ENCODE measurements at regions not wholly inside any gene's neighbourhood (a gene's known extent, or its start where the extent isn't known, plus 50 kb on each side); places are given as distances from the start of the nearest gene placed in this dataset.

DNA sequence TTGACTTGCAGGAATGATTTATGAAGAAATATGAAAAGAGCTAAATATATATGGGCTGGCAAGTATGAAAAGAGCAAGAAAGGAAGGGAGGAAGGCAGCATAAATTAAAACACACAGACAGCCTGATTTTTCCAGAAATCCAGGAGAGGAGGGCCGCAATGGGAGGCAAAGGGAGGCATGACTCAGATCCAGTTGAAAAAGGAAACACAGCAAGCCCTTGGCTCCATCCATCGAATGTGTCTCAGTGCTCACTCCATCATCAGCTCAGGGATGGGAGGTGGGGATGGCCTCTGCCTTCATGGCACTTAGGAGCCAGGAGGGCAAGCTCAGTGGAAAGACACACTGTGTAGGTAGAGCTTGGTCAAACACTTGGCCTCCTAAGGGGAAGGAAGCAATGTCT lies 75.7 kb upstream of the PDZD8 start:
- H3K4me1 Mint-ChIP-seq, result no peaks in the 10 kb centered on the region
- ChIA-PET CTCF (interaction anchor here (0.5 to 2.4 kb wide), 2 partner anchors 8 to 848 kb away, joined by 4 to 9 read pairs; no protein-coding TSS in a partner anchor), POLR2A (no interaction called here)
- H3K36me3 Mint-ChIP-seq (ENCODE audit: low read depth), result no peaks in the 10 kb centered on the region
- H3K27me3 Mint-ChIP-seq, result no peaks in the 10 kb centered on the region
- no peak overlapping the region for H3K27ac Mint-ChIP-seq
- H3K9me3 Mint-ChIP-seq, result peaks cover 9% of the 10 kb centered on the region
- H3K4me3 Mint-ChIP-seq, result no peak overlapping the region
- DNase-seq, result no peak

DNA sequence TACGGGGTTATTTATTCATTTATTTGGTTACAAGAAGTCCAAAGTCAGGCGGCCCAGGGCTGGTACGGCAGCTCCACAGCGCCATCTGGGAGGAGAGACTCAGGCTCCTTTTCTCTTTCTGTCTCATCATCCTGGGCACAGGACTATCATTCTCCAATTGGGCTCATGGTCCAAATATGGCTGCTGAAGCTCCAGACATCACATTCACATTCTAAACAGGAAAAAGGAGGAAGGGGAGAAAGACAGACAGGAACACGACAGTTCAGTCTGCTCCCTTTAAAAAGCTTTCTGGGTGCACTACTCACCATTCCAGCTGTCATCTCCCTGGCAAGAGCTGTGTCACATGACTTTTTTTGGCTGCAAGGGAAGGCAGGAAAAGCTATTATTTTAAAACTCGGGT lies 74.4 kb upstream of the PDZD8 start:
- CTCF ChIA-PET, result interaction anchor here (0.9 to 1.5 kb wide), 2 partner anchors 9 to 233 kb away, joined by 3 to 4 read pairs; no protein-coding TSS in a partner anchor
- H3K36me3 Mint-ChIP-seq (ENCODE audit: low read depth), result no peaks in the 10 kb centered on the region
- no peaks in the 10 kb centered on the region for H3K4me1 Mint-ChIP-seq
- peaks cover 16% of the 10 kb centered on the region for H3K9me3 Mint-ChIP-seq
- H3K4me3 Mint-ChIP-seq, result no peak overlapping the region
- no peak overlapping the region for H3K27ac Mint-ChIP-seq
- POLR2A ChIA-PET, result no interaction called here
- DNase-seq, result no peak
- no peaks in the 10 kb centered on the region for H3K27me3 Mint-ChIP-seq

DNA sequence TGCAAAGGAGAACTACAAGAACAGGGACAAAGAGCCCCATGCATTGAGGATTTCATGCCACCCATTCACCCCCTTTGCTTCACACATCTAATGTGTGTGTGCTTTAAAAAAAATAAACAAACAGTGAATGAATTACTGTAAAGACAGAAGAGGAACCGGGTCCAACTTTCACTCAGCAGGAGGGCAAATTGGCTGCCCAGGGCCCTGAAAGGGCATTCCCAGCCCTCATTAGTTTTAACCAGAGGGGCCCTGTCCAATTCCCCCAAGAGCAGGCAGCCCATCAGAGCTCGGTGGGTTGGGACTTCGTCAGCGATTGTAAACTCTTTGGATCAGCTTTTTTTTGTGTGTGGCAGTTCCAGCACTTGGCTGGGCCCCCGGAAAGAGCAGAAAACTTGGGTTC lies 73.6 kb upstream of the PDZD8 start:
- H3K9me3 Mint-ChIP-seq, result peaks cover 16% of the 10 kb centered on the region
- CTCF ChIA-PET, result interaction anchor here (1.5 kb wide), 1 partner anchor 232 kb away, joined by 4 read pairs; no protein-coding TSS in a partner anchor
- no peaks in the 10 kb centered on the region for H3K4me1 Mint-ChIP-seq
- DNase-seq, result no peak
- H3K27ac Mint-ChIP-seq, result no peak overlapping the region
- no peaks in the 10 kb centered on the region for H3K36me3 Mint-ChIP-seq (ENCODE audit: low read depth)
- H3K27me3 Mint-ChIP-seq, result no peaks in the 10 kb centered on the region
- POLR2A ChIA-PET, result interaction anchor here (1.3 kb wide), 1 partner anchor 11 kb away, joined by 3 read pairs; no protein-coding TSS in a partner anchor
- no peak overlapping the region for H3K4me3 Mint-ChIP-seq

DNA sequence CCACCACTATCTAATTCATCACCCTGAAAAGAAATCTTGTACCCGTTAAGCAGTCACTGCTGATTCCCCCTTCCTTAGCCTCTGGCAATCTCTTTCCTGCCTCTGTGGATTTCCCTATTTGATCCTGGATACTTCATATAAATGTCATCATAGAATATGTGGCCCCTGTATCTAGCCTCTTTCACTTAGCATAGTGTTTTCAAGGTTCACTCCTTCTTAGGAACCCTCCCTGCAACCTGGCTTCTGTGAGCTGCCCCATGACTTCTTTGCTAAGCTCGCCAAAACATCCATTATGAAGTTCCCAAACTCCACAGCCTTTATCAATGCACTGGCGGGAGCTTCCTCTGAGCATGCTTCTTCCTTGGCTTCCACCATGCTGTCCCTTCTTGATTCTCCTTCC lies 70.8 kb upstream of the PDZD8 start:
- Mint-ChIP-seq H3K4me3 (no peak overlapping the region), H3K27ac (no peak overlapping the region), H3K36me3 (ENCODE audit: low read depth) (no peaks in the 10 kb centered on the region), H3K27me3 (no peaks in the 10 kb centered on the region), H3K9me3 (peaks cover 16% of the 10 kb centered on the region), H3K4me1 (peaks cover 3% of the 10 kb centered on the region)
- ChIA-PET CTCF (no interaction called here), POLR2A (no interaction called here)
- DNase-seq, result no peak

DNA sequence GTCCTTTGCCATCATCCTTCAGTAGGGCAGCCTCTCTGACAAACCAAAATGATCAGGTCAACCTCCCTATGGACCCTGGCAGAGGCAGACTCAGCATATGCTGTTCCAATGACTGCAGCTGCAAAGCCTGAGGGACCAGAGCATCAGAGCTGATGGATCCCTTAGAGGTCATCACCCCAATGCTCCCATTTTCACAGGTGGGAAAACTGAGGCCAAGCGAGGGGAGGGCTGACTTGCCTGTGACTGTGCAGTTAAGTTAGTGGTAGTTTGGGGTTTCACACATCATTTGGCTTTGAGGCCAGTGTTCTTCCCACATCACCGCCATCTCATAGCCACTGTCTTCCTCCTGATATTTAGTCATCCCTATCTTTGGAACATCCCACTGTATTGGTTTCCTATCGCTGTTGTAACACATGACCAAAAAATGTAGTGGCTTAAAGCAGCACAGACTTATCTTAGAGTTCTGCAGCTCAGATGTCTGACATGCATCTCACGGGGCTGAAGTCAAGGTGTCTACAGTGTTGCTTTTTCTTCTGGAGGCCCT lies 69.3 kb upstream of the PDZD8 start:
- Mint-ChIP-seq H3K36me3 (ENCODE audit: low read depth) (no peaks in the 10 kb centered on the region), H3K27me3 (no peaks in the 10 kb centered on the region), H3K9me3 (peaks cover 16% of the 10 kb centered on the region), H3K4me3 (no peak overlapping the region), H3K4me1 (peaks cover 3% of the 10 kb centered on the region), H3K27ac (no peak overlapping the region)
- POLR2A ChIA-PET, result no interaction called here
- DNase-seq, result no peak
- CTCF ChIA-PET, result no interaction called here

DNA sequence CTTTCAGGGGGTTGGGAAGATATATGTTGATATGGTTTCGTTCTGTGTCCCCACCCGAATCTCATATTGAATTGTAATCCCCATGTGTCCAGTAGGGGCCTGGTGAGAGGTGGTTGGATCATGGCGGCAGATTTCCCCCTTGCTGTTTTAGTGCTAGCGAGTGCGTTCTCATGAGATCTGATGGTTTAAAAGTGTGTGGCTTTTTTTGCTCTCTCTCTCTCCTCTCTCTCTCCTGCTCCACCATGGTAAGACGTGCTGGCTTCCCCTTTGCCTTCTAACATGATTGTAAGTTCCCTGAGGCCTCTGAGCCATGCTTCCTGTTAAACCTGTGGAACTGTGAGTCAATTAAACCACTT lies 68.4 kb upstream of the PDZD8 start:
- Mint-ChIP-seq H3K9me3 (peaks cover 16% of the 10 kb centered on the region), H3K27me3 (no peaks in the 10 kb centered on the region), H3K4me3 (no peak overlapping the region), H3K4me1 (peaks cover 3% of the 10 kb centered on the region), H3K36me3 (ENCODE audit: low read depth) (no peaks in the 10 kb centered on the region), H3K27ac (no peak overlapping the region)
- ChIA-PET CTCF (interaction anchor here (1.8 kb wide), 1 partner anchor 10 kb away, joined by 6 read pairs; no protein-coding TSS in a partner anchor), POLR2A (no interaction called here)
- no peak for DNase-seq

DNA sequence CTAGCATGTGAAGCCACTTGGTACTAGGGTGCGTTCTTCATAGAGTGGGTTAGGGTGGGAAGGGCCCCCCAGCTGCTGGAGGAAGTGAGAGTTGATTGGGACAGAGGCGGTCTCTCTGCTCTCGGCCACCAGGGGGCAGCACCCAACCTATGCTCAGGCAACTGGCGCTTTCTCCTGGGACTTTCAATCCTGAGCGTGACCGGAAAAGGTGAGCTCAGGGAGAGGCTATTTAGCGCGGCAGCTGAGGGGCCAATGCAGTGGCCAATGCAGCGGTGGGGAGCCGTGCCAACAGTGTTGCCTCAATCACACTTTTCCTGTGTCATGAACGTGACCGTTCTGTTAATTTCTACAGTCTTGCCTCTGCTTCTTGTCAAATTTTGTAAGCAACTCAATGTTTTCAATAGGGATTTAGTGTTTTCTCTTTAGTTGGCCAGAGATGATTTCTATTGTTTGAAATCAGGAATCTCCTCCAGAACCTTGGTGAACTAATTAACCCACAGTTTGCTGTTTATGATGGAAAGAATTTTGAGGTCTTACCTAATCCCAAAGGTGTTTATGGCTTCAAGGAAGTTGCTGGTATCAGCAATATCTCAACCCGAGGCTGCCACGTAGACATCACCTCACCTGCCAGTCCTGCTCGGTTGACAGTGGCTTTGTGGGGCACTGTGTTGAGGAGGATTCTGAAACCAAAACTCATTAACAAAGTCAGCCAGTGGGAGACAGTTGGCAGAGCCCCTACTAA lies 67.9 kb upstream of the PDZD8 start:
- peak; percentile 49 for DNase-seq
- Mint-ChIP-seq H3K9me3 (peaks cover 16% of the 10 kb centered on the region), H3K4me1 (peaks cover 3% of the 10 kb centered on the region), H3K27ac (no peak overlapping the region), H3K36me3 (ENCODE audit: low read depth) (no peaks in the 10 kb centered on the region), H3K4me3 (no peak overlapping the region), H3K27me3 (no peaks in the 10 kb centered on the region)
- POLR2A ChIA-PET, result no interaction called here
- CTCF ChIA-PET, result interaction anchor here (0.8 to 1.8 kb wide), 9 partner anchors 9 to 235 kb away, joined by 3 to 12 read pairs (median 4); no protein-coding TSS in a partner anchor

DNA sequence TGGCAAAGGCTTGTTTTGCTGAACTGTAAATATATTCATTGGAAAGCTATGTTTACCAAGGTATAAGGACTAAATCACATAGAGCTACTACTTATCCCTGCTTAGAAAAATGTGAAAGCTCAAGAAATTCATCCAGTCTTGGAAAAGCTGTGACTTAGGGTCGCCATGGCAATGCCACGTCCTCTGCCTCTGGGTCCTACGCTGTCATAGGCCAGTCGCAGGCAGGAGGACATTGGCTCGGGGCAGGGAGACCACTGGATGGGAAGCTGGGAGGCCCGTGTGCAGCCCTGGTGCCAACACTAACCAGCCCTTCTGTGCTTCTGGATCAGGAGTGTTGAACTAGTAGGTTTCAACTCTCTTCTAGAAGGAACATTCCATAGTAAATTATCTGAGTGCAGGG lies 67.3 kb upstream of the PDZD8 start:
- Mint-ChIP-seq H3K27ac (no peak overlapping the region), H3K36me3 (ENCODE audit: low read depth) (no peaks in the 10 kb centered on the region), H3K27me3 (no peaks in the 10 kb centered on the region), H3K9me3 (peaks cover 16% of the 10 kb centered on the region), H3K4me3 (no peak overlapping the region), H3K4me1 (peaks cover 3% of the 10 kb centered on the region)
- CTCF ChIA-PET, result interaction anchor here (0.8 to 1.8 kb wide), 11 partner anchors 9 to 234 kb away, joined by 3 to 12 read pairs (median 4); no protein-coding TSS in a partner anchor
- POLR2A ChIA-PET, result no interaction called here
- no peak for DNase-seq

DNA sequence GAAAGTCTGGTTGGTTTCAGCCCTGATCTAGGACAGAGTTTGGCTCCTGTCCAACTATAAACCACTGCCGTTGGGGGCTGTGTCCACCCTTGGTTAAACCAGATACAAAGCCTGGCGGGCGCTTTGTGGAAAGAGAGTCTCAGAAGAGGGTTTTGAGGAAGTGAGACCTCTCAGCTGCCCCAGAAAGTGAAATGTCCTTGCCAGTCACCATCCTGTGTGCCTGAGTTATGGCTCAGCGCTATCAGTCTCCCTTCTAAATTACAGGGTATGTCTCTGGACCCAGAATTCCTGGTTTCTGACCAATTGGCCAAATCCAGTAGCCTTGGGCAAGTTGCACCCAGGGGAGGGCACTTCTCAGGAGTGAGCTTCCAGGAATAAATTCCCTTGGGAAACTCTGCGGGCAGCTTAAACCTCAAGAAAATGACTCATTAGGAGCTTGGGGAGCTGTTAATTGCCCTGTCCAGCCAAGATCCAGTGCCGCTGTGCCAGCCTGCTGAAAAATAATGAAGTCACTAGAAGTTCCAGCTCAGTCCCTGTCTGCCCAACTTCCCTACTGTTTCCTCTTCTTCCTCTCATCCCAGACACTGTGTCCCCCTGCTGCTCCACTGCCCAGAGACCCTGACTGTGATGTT lies 66.7 kb upstream of the PDZD8 start:
- DNase-seq, result no peak
- CTCF ChIA-PET, result interaction anchor here (0.8 to 1.8 kb wide), 7 partner anchors 10 to 225 kb away, joined by 3 to 12 read pairs (median 4); no protein-coding TSS in a partner anchor
- Mint-ChIP-seq H3K4me1 (peaks cover 3% of the 10 kb centered on the region), H3K27me3 (no peaks in the 10 kb centered on the region), H3K36me3 (ENCODE audit: low read depth) (no peaks in the 10 kb centered on the region), H3K4me3 (no peak overlapping the region), H3K9me3 (peaks cover 13% of the 10 kb centered on the region), H3K27ac (no peak overlapping the region)
- POLR2A ChIA-PET, result no interaction called here

DNA sequence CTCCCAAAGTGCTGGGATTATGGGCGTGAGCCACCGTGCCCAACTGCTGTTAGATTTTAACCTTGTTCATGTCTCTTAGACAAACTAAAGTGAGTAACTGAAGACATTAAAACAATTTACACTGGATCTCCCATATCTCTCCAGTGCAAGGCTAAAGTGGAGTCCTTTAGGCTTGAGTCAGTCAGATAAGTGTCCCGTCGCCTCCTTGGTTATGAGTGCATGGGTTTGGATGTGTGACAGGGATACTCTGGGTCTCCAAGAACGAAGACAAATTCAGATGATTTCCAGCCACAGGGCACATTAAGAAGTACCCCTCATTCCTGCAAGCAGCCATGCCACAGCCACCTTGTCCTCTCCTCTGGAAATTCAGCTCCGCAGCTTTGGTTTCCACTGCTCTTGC lies 66.1 kb upstream of the PDZD8 start:
- Mint-ChIP-seq H3K27me3 (no peaks in the 10 kb centered on the region), H3K27ac (no peak overlapping the region), H3K4me3 (no peak overlapping the region), H3K36me3 (ENCODE audit: low read depth) (no peaks in the 10 kb centered on the region), H3K9me3 (peaks cover 11% of the 10 kb centered on the region), H3K4me1 (peaks cover 3% of the 10 kb centered on the region)
- DNase-seq, result no peak
- ChIA-PET POLR2A (no interaction called here), CTCF (interaction anchor here (0.9 kb wide), 3 partner anchors 13 to 18 kb away, joined by 3 to 4 read pairs (median 4); no protein-coding TSS in a partner anchor)

DNA sequence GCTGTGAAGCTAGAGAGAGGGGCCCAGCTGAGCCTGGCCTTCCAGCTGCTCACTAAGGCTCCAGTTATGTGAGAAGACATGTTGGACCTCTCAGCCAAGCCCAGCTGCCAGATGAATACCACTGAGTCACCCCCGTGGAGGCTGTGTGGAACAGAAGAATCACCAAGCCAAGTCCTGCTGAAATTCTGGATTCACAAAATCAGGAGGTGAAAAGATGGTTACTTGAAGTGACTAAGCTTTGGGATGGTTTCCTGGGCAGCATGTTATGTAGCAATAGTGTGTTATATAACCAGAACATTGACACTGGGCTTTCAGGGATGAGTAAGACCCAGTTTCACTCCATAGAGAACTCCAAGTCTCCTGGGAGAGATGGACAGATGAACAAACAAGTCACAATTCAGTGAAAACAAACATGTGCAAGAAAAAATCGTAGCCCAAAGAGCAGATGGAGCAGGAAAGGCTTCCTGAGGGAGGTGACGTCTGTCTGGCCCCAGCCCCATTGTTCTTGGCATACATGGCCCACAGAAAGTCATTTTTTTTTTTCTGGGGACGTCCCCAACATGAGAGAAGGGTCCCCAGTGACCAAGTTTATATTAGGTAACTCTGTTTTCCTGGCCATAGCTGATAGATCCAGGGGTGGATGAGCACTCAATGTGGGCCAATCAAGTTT lies 64.1 kb upstream of the PDZD8 start:
- Mint-ChIP-seq H3K4me3 (no peak overlapping the region), H3K4me1 (peaks cover 3% of the 10 kb centered on the region), H3K9me3 (no peaks in the 10 kb centered on the region), H3K27me3 (no peaks in the 10 kb centered on the region), H3K27ac (no peak overlapping the region), H3K36me3 (ENCODE audit: low read depth) (no peaks in the 10 kb centered on the region)
- no peak for DNase-seq
- ChIA-PET CTCF (interaction anchor here (0.9 to 1.7 kb wide), 2 partner anchors 16 to 223 kb away, joined by 3 to 4 read pairs; no protein-coding TSS in a partner anchor), POLR2A (no interaction called here)

DNA sequence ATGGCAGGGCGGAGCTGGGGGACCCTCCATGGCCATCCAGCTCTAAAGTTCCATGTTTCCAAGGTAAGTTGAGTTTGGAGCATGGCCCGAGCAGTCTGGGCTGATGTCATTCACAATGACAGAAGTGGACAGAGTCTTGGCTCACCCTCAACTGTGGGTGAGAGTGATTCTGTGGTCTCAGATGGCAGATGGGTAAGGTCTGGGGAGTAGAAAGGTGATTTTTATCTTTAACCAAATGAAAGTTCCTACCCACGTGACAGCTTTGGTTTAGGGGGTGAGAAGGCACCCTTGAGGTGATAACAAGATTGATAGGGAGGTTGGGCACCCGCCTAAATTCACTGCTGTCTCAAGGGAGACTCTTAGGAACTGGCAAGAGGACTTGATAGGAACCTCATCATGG lies 57.6 kb upstream of the PDZD8 start:
- Mint-ChIP-seq H3K4me3 (no peak overlapping the region), H3K4me1 (no peaks in the 10 kb centered on the region), H3K27ac (no peak overlapping the region), H3K9me3 (no peaks in the 10 kb centered on the region), H3K27me3 (no peaks in the 10 kb centered on the region), H3K36me3 (ENCODE audit: low read depth) (no peaks in the 10 kb centered on the region)
- DNase-seq, result no peak
- CTCF ChIA-PET, result interaction anchor here (0.6 to 1.2 kb wide), 2 partner anchors 10 to 217 kb away, joined by 3 read pairs; no protein-coding TSS in a partner anchor
- POLR2A ChIA-PET, result no interaction called here

DNA sequence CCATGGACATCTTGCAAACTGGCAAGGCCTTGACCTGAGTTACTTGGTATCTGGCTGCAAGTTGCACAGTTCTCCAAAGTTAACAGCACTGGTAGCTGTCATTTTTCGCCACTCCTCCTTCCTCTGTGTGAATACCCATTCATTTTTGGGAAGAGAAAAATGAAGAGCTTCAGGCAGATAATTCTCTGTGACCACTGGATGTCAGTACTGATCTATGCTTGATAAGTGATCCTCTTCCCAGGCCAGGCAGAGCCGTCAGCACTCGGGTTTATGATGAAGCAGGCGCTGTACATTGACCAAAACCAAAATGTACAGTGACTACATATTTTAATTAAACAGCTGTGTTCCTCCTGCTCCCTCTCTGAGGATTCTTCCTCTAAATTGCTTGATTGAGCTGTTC lies 55.9 kb upstream of the PDZD8 start:
- Mint-ChIP-seq H3K27me3 (no peaks in the 10 kb centered on the region), H3K4me1 (no peaks in the 10 kb centered on the region), H3K4me3 (no peak overlapping the region), H3K9me3 (no peaks in the 10 kb centered on the region), H3K36me3 (ENCODE audit: low read depth) (no peaks in the 10 kb centered on the region), H3K27ac (no peak overlapping the region)
- DNase-seq, result no peak
- CTCF ChIA-PET, result interaction anchor here (1.2 kb wide), 1 partner anchor 11 kb away, joined by 4 read pairs; no protein-coding TSS in a partner anchor
- POLR2A ChIA-PET, result no interaction called here
